Loucy (cell line): ENCODE measurements at regions not wholly inside any gene's neighbourhood (a gene's known extent, or its start where the extent isn't known, plus 50 kb on each side); places are given as distances from the start of the nearest gene placed in this dataset.

Source experiments
- H2AFZ ChIP-seq: fragments of 200-600 bp; sonication (generic); 2 replicates; pipeline ENCODE4 v1.6.0; 2016; ENCODE audit warnings: antibody characterized with exemption, mild to moderate bottlenecking, low read length, moderate library complexity
- H3F3A ChIP-seq: fragments of 200-600 bp; 2 replicates; pipeline ENCODE4 v1.6.0; 2016; ENCODE audit warnings: antibody characterized with exemption, low read depth, mild to moderate bottlenecking
- H3K27me3 ChIP-seq: fragments of 200-600 bp; sonication (generic); 2 replicates; pipeline ENCODE4 v1.6.1; 2014; ENCODE audit warnings: low read length, mild to moderate bottlenecking; ENCODE audit not compliant: insufficient read depth, poor library complexity, severe bottlenecking
- H3K36me3 ChIP-seq: fragments of 200-600 bp; sonication (generic); 2 replicates; pipeline ENCODE4 v1.6.1; 2016; ENCODE audit warnings: low read length; ENCODE audit not compliant: insufficient read depth
- H3K4me1 ChIP-seq: fragments of 200-600 bp; sonication (generic); 2 replicates; pipeline ENCODE4 v1.5.1; 2014; ENCODE audit warnings: low read length, mild to moderate bottlenecking; ENCODE audit not compliant: insufficient read depth, poor library complexity, severe bottlenecking
- H3K4me2 ChIP-seq: fragments of 200-600 bp; sonication (generic); 2 replicates; pipeline ENCODE4 v1.6.0; 2014; ENCODE audit warnings: antibody characterized with exemption, low read length, low read depth, mild to moderate bottlenecking; ENCODE audit not compliant: poor library complexity, severe bottlenecking
- H3K4me3 ChIP-seq: fragments of 200-600 bp; sonication (generic); 2 replicates; pipeline ENCODE4 v1.5.1; 2014; ENCODE audit warnings: low read length, mild to moderate bottlenecking, mixed read lengths; ENCODE audit not compliant: poor library complexity, severe bottlenecking
- H3K79me2 ChIP-seq: fragments of 200-600 bp; sonication (generic); 2 replicates; pipeline ENCODE4 v1.6.1; 2014; ENCODE audit warnings: low read length; ENCODE audit not compliant: insufficient read depth
- H3K9ac ChIP-seq: fragments of 200-600 bp; sonication (generic); 2 replicates; pipeline ENCODE4 v1.6.0; 2014; ENCODE audit warnings: mild to moderate bottlenecking, low read depth, low read length, moderate library complexity; ENCODE audit not compliant: poor library complexity, severe bottlenecking
- H3K9me2 ChIP-seq: fragments of 200-600 bp; sonication (generic); replicated peaks from 2 replicates; pipeline ENCODE4 v1.6.1; 2016; ENCODE audit warnings: low read depth, low read length, mixed read lengths
- H3K9me3 ChIP-seq: fragments of 200-600 bp; sonication (generic); 2 replicates; pipeline ENCODE4 v1.6.1; 2014; ENCODE audit warnings: mild to moderate bottlenecking, antibody characterized with exemption, low read length, low read depth; ENCODE audit not compliant: insufficient read depth
- H4K20me1 ChIP-seq: fragments of 200-600 bp; sonication (generic); 2 replicates; pipeline ENCODE4 v1.6.0; 2014; ENCODE audit warnings: antibody characterized with exemption, low read length, mild to moderate bottlenecking; ENCODE audit not compliant: insufficient read depth, poor library complexity, severe bottlenecking
- CTCF ChIP-seq: fragments of 200-600 bp; sonication (generic); conservative IDR thresholded peaks from 2 replicates; pipeline ENCODE4 v1.5.1; 2014; ENCODE audit warnings: mild to moderate bottlenecking, antibody characterized with exemption, low read length
- EZH2phosphoT487 ChIP-seq: fragments of 200-600 bp; IDR thresholded peaks from 2 replicates; pipeline ENCODE4 v1.6.1; 2018; ENCODE audit warnings: antibody characterized with exemption, mild to moderate bottlenecking, moderate library complexity, borderline replicate concordance

GRCh38 chr4:27316176-27316575, 455.5 kb downstream of the STIM2 start:
- Histone ChIP-seq H3K9ac (no peak overlapping the region), H3K4me2 (no peak overlapping the region), H2AFZ (no peak overlapping the region), H3K9me3 (no peaks in the 10 kb centered on the region), H3F3A (no peaks in the 10 kb centered on the region), H4K20me1 (no peaks in the 10 kb centered on the region), H3K4me3 (no peak overlapping the region), H3K4me1 (no peaks in the 10 kb centered on the region), H3K79me2 (no peaks in the 10 kb centered on the region), H3K27me3 (no peaks in the 10 kb centered on the region), H3K9me2 (no peaks in the 10 kb centered on the region), H3K36me3 (no peaks in the 10 kb centered on the region)
- no peak for TF ChIP-seq CTCF
- TF ChIP-seq EZH2phosphoT487 = no peak

GRCh38 chr4:27318740-27319139, 458.1 kb downstream of the STIM2 start:
- H3K9ac ChIP-seq = no peak overlapping the region
- no peaks in the 10 kb centered on the region for H3K9me2 ChIP-seq
- no peaks in the 10 kb centered on the region for H3K9me3 ChIP-seq
- no peaks in the 10 kb centered on the region for H3K27me3 ChIP-seq
- no peaks in the 10 kb centered on the region for H3F3A ChIP-seq
- no peak overlapping the region for H2AFZ ChIP-seq
- TF ChIP-seq EZH2phosphoT487 = no peak
- no peak overlapping the region for H3K4me3 ChIP-seq
- H3K79me2 ChIP-seq = no peaks in the 10 kb centered on the region
- no peaks in the 10 kb centered on the region for H3K36me3 ChIP-seq
- no peak overlapping the region for H3K4me2 ChIP-seq
- H3K4me1 ChIP-seq = no peaks in the 10 kb centered on the region
- no peaks in the 10 kb centered on the region for H4K20me1 ChIP-seq

GRCh38 chr4:27326991-27327390, 466.4 kb downstream of the STIM2 start:
- H3K27me3 ChIP-seq = no peaks in the 10 kb centered on the region
- no peaks in the 10 kb centered on the region for H3F3A ChIP-seq
- H3K79me2 ChIP-seq = no peaks in the 10 kb centered on the region
- H3K9me3 ChIP-seq = no peaks in the 10 kb centered on the region
- TF ChIP-seq CTCF = no peak
- no peak for TF ChIP-seq EZH2phosphoT487
- no peak overlapping the region for H3K9ac ChIP-seq
- no peaks in the 10 kb centered on the region for H4K20me1 ChIP-seq
- no peak overlapping the region for H2AFZ ChIP-seq
- H3K4me2 ChIP-seq = no peak overlapping the region
- H3K4me3 ChIP-seq = no peak overlapping the region
- H3K4me1 ChIP-seq = no peaks in the 10 kb centered on the region
- no peaks in the 10 kb centered on the region for H3K36me3 ChIP-seq
- no peaks in the 10 kb centered on the region for H3K9me2 ChIP-seq

- TF ChIP-seq EZH2phosphoT487 (no peak), CTCF (no peak)
- Histone ChIP-seq H4K20me1 (no peaks in the 10 kb centered on the region), H3K9ac (no peak overlapping the region)
Measured at GRCh38 chr4:27327421-27328181, 467.0 kb downstream of the STIM2 start.

More at GRCh38 chr4:27327421-27328181, 467.0 kb downstream of the STIM2 start:
- Histone ChIP-seq H3K9me3 (no peaks in the 10 kb centered on the region), H3K36me3 (no peaks in the 10 kb centered on the region), H3K4me3 (no peak overlapping the region), H3K79me2 (no peaks in the 10 kb centered on the region), H3F3A (no peaks in the 10 kb centered on the region), H3K4me2 (no peak overlapping the region), H3K4me1 (no peaks in the 10 kb centered on the region), H2AFZ (no peak overlapping the region), H3K9me2 (no peaks in the 10 kb centered on the region), H3K27me3 (no peaks in the 10 kb centered on the region)
